Body of pancreas (tissue), 4 donors: ENCODE measurements at regions not wholly inside any gene's neighbourhood (a gene's known extent, or its start where the extent isn't known, plus 50 kb on each side); places are given as distances from the start of the nearest gene placed in this dataset.

ENCODE experiments used
- CTCF ChIP-seq, 7 experiments: fragments of 450-650 bp in 4 of 7; fragments of 200-600 bp in 3 of 7; sonication (generic) in 3 of 7; IDR thresholded peaks; one replicate each; pipeline ENCODE4 v1.5.1; 2016 to 2019; ENCODE audit warnings: antibody characterized with exemption in 7 of 7
- POLR2A ChIP-seq, 3 donors: fragments of 450-650 bp; IDR thresholded peaks; one replicate each; pipeline ENCODE4 v1.6.1; 2016; ENCODE audit warnings: antibody characterized with exemption in 3 of 3, mild to moderate bottlenecking in 2 of 3

GRCh38 chr18:75831960-75832359 lies 404.5 kb upstream of the SMIM21 start:
- TF ChIP-seq CTCF (IDR thresholded peaks at IDR 0.05) (no peak), POLR2A (IDR thresholded peaks at IDR 0.05) (no peak)
